Activated T-cell treated with anti-CD3 and anti-CD28 coated beads, Interleukin-2, amount 50 U/mL, for 4 hours (primary cell): ENCODE measurements at regions not wholly inside any gene's neighbourhood (a gene's known extent, or its start where the extent isn't known, plus 50 kb on each side); places are given as distances from the start of the nearest gene placed in this dataset.

ENCODE experiments used
- ATAC-seq, 2 donors: fragments of 200-7000 bp; cut with Tn5 transposase; one replicate each; pipeline ENCODE4 v1.10.0; 2021
- DNase-seq: peaks from one replicate; pipeline ENCODE4 v3.0.0-alpha.2; 2020
- H3K27me3 Mint-ChIP-seq: one replicate; pipeline ENCODE4 v1.8.0; 2021; ENCODE audit warnings: low read depth, mixed read lengths
- H3K36me3 Mint-ChIP-seq: one replicate; pipeline ENCODE4 v1.8.0; 2022; ENCODE audit warnings: mixed read lengths; ENCODE audit not compliant: insufficient read depth
- H3K4me1 Mint-ChIP-seq: one replicate; pipeline ENCODE4 v1.8.0; 2021; ENCODE audit warnings: low read depth, mixed read lengths
- H3K4me3 Mint-ChIP-seq: one replicate; pipeline ENCODE4 v1.8.0; 2021; ENCODE audit warnings: mild to moderate bottlenecking, moderate library complexity, mixed read lengths
- H3K9me3 Mint-ChIP-seq: one replicate; pipeline ENCODE4 v1.8.0; 2021; ENCODE audit warnings: mixed read lengths

- DNase-seq (no peak), ATAC-seq (no peak)
- H3K36me3 Mint-ChIP-seq = no peaks in the 10 kb centered on the region
- no peaks in the 10 kb centered on the region for H3K4me1 Mint-ChIP-seq
- H3K27me3 Mint-ChIP-seq = no peaks in the 10 kb centered on the region
- H3K9me3 Mint-ChIP-seq = peaks cover 8% of the 10 kb centered on the region
- H3K4me3 Mint-ChIP-seq = no peak overlapping the region
Measured at GRCh38 chr9:107815782-107816560, 326.4 kb upstream of the KLF4 start.

GRCh38 chr9:107813287-107813686 is 323.7 kb upstream of the KLF4 start:
- H3K27me3 Mint-ChIP-seq = no peaks in the 10 kb centered on the region
- H3K9me3 Mint-ChIP-seq = peaks cover 8% of the 10 kb centered on the region
- ATAC-seq (no peak), DNase-seq (no peak)
- no peaks in the 10 kb centered on the region for H3K4me1 Mint-ChIP-seq
- no peak overlapping the region for H3K4me3 Mint-ChIP-seq
- H3K36me3 Mint-ChIP-seq = no peaks in the 10 kb centered on the region

GRCh38 chr9:107810461-107810961 is 320.9 kb upstream of the KLF4 start:
- no peak for ATAC-seq
- H3K9me3 Mint-ChIP-seq = peaks cover 8% of the 10 kb centered on the region
- no peaks in the 10 kb centered on the region for H3K36me3 Mint-ChIP-seq
- H3K27me3 Mint-ChIP-seq = no peaks in the 10 kb centered on the region
- no peak overlapping the region for H3K4me3 Mint-ChIP-seq
- no peak for DNase-seq
- no peaks in the 10 kb centered on the region for H3K4me1 Mint-ChIP-seq

GRCh38 chr9:107809871-107810460 is 320.4 kb upstream of the KLF4 start:
- Mint-ChIP-seq H3K36me3 (no peaks in the 10 kb centered on the region), H3K27me3 (no peaks in the 10 kb centered on the region), H3K4me3 (no peak overlapping the region), H3K9me3 (peaks cover 8% of the 10 kb centered on the region), H3K4me1 (no peaks in the 10 kb centered on the region)
- ATAC-seq (no peak), DNase-seq (no peak)

GRCh38 chr9:107807183-107807582 is 317.6 kb upstream of the KLF4 start:
- no peak for ATAC-seq
- Mint-ChIP-seq H3K4me1 (no peaks in the 10 kb centered on the region), H3K36me3 (no peaks in the 10 kb centered on the region), H3K4me3 (no peak overlapping the region), H3K27me3 (peaks cover 2% of the 10 kb centered on the region), H3K9me3 (peaks cover 6% of the 10 kb centered on the region)
- no peak for DNase-seq

- Mint-ChIP-seq H3K9me3 (peaks cover 6% of the 10 kb centered on the region), H3K36me3 (no peaks in the 10 kb centered on the region), H3K4me1 (no peaks in the 10 kb centered on the region), H3K4me3 (no peak overlapping the region), H3K27me3 (peaks cover 2% of the 10 kb centered on the region)
- DNase-seq (no peak), ATAC-seq (no peak)
Measured at GRCh38 chr9:107805201-107805600, 315.6 kb upstream of the KLF4 start.

GRCh38 chr9:107794259-107794658 is 304.7 kb upstream of the KLF4 start:
- no peaks in the 10 kb centered on the region for H3K36me3 Mint-ChIP-seq
- no peaks in the 10 kb centered on the region for H3K27me3 Mint-ChIP-seq
- peaks cover 10% of the 10 kb centered on the region for H3K9me3 Mint-ChIP-seq
- DNase-seq = no peak
- no peaks in the 10 kb centered on the region for H3K4me1 Mint-ChIP-seq
- no peak for ATAC-seq
- H3K4me3 Mint-ChIP-seq = no peak overlapping the region

GRCh38 chr9:107793541-107793940 is 304.0 kb upstream of the KLF4 start:
- Mint-ChIP-seq H3K27me3 (no peaks in the 10 kb centered on the region), H3K9me3 (peaks cover 10% of the 10 kb centered on the region), H3K4me1 (no peaks in the 10 kb centered on the region), H3K36me3 (no peaks in the 10 kb centered on the region), H3K4me3 (no peak overlapping the region)
- ATAC-seq = no peak
- no peak for DNase-seq

GRCh38 chr9:107792596-107792995 is 303.0 kb upstream of the KLF4 start:
- no peaks in the 10 kb centered on the region for H3K4me1 Mint-ChIP-seq
- no peak for ATAC-seq

GRCh38 chr9:107792006-107792405 is 302.4 kb upstream of the KLF4 start:
- Mint-ChIP-seq H3K4me3 (no peak overlapping the region), H3K27me3 (no peaks in the 10 kb centered on the region), H3K36me3 (no peaks in the 10 kb centered on the region), H3K4me1 (no peaks in the 10 kb centered on the region), H3K9me3 (peaks cover 10% of the 10 kb centered on the region)
- ATAC-seq = no peak
- DNase-seq = no peak

More at GRCh38 chr9:107792596-107792995, 303.0 kb upstream of the KLF4 start:
- DNase-seq = no peak
- H3K9me3 Mint-ChIP-seq = peaks cover 10% of the 10 kb centered on the region
- H3K36me3 Mint-ChIP-seq = no peaks in the 10 kb centered on the region
- no peaks in the 10 kb centered on the region for H3K27me3 Mint-ChIP-seq
- H3K4me3 Mint-ChIP-seq = no peak overlapping the region

GRCh38 chr9:107789001-107789700 is 299.6 kb upstream of the KLF4 start:
- ATAC-seq = no peak
- H3K9me3 Mint-ChIP-seq = no peaks in the 10 kb centered on the region
- no peak for DNase-seq
- H3K4me1 Mint-ChIP-seq = no peaks in the 10 kb centered on the region
- no peak overlapping the region for H3K4me3 Mint-ChIP-seq
- no peaks in the 10 kb centered on the region for H3K27me3 Mint-ChIP-seq
- no peaks in the 10 kb centered on the region for H3K36me3 Mint-ChIP-seq

- DNase-seq (no peak), ATAC-seq (no peak)
- no peaks in the 10 kb centered on the region for H3K9me3 Mint-ChIP-seq
- no peaks in the 10 kb centered on the region for H3K27me3 Mint-ChIP-seq
- no peaks in the 10 kb centered on the region for H3K36me3 Mint-ChIP-seq
- no peaks in the 10 kb centered on the region for H3K4me1 Mint-ChIP-seq
- no peak overlapping the region for H3K4me3 Mint-ChIP-seq
Measured at GRCh38 chr9:107786561-107786960, 297.0 kb upstream of the KLF4 start.

- Mint-ChIP-seq H3K36me3 (no peaks in the 10 kb centered on the region), H3K4me1 (no peaks in the 10 kb centered on the region), H3K4me3 (no peak overlapping the region), H3K9me3 (no peaks in the 10 kb centered on the region), H3K27me3 (no peaks in the 10 kb centered on the region)
- no peak for DNase-seq
- ATAC-seq = no peak
Measured at GRCh38 chr9:107784235-107784958, 294.8 kb upstream of the KLF4 start.

GRCh38 chr9:107782789-107783188 is 293.2 kb upstream of the KLF4 start:
- H3K9me3 Mint-ChIP-seq = no peaks in the 10 kb centered on the region
- H3K4me1 Mint-ChIP-seq = no peaks in the 10 kb centered on the region
- no peak for ATAC-seq
- no peaks in the 10 kb centered on the region for H3K36me3 Mint-ChIP-seq
- H3K4me3 Mint-ChIP-seq = no peak overlapping the region
- DNase-seq = no peak
- H3K27me3 Mint-ChIP-seq = no peaks in the 10 kb centered on the region
